ENCODE measurements at regions not wholly inside any gene's neighbourhood (a gene's known extent, or its start where the extent isn't known, plus 50 kb on each side); places are given as distances from the start of the nearest gene placed in this dataset.

- no peak for DNase-seq (ENCODE audit: low read depth)
Observed at GRCh38 chr18:25443776-25444175, 91.8 kb upstream of the ZNF521 start.

GRCh38 chr18:25435149-25435782, 83.3 kb upstream of the ZNF521 start:
- DNase-seq (ENCODE audit: low read depth): no peak

- no peak for DNase-seq (ENCODE audit: low read depth)
Observed at GRCh38 chr18:25434745-25435144, 82.8 kb upstream of the ZNF521 start.

- no peak for DNase-seq (ENCODE audit: low read depth)
Observed at GRCh38 chr18:25433590-25433989, 81.6 kb upstream of the ZNF521 start.

- no peak for DNase-seq (ENCODE audit: low read depth)
Observed at GRCh38 chr18:25425024-25425423, 73.1 kb upstream of the ZNF521 start.

- no peak for DNase-seq (ENCODE audit: low read depth)
Observed at GRCh38 chr18:25423760-25424159, 71.8 kb upstream of the ZNF521 start.

- DNase-seq (ENCODE audit: low read depth): no peak
Observed at GRCh38 chr18:25423267-25423666, 71.3 kb upstream of the ZNF521 start.

- DNase-seq (ENCODE audit: low read depth): no peak
Observed at GRCh38 chr18:25422230-25422629, 70.3 kb upstream of the ZNF521 start.

- DNase-seq (ENCODE audit: low read depth): no peak
Observed at GRCh38 chr18:25420077-25420825, 68.3 kb upstream of the ZNF521 start.

- DNase-seq (ENCODE audit: low read depth): no peak
Observed at GRCh38 chr18:25416374-25416773, 64.4 kb upstream of the ZNF521 start.

- no peak for DNase-seq (ENCODE audit: low read depth)
Observed at GRCh38 chr18:25409971-25410370, 58.0 kb upstream of the ZNF521 start.

- DNase-seq (ENCODE audit: low read depth): no peak
Observed at GRCh38 chr18:25408293-25408692, 56.3 kb upstream of the ZNF521 start.

All from activated T-cell treated with anti-CD3 and anti-CD28 coated beads for 24 hours (primary cell).